SKM-1 treated with dmso at 0.1 percent for 144 hours (cell line): ENCODE measurements at regions not wholly inside any gene's neighbourhood (a gene's known extent, or its start where the extent isn't known, plus 50 kb on each side); places are given as distances from the start of the nearest gene placed in this dataset.
"Not testable (repeated sequence)": the region's sequence is repeated elsewhere in the genome, so short reads cannot be mapped to it uniquely, and the experiment has no call there.

Source experiments
- DNase-seq: peaks from one replicate; lab custom pipeline; 2025; ENCODE audit not compliant: unreplicated experiment; lab: John Stamatoyannopoulos, UW

- no peak for DNase-seq
Measured at GRCh38 chr12:38384816-38385378, 68.3 kb downstream of the ALG10B start.

DNA sequence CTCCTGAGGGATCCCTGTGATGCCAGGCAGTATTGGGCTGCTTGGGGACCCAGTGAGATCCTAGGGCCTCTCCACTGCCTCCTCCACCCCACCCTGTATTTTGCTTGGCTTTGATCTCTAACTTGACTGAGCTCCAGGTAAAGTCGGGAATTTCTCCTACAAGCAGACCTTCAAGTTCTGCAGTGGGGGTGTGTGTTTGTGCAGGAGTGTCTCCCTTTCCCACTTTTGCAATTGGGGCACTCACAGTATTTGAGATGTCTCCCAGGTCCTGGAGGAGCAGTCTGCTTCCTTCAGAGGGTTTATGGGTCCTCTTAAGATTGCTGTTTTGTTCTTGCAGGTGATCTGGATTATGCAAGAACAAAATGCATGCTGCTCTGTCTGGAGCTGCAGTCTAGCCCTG, 68.9 kb downstream of the ALG10B start:
- no peak for DNase-seq

GRCh38 chr12:38386205-38386985, 69.8 kb downstream of the ALG10B start:
- no peak for DNase-seq

- no peak for DNase-seq
Measured at GRCh38 chr12:38389614-38390013, 73.0 kb downstream of the ALG10B start.

DNA sequence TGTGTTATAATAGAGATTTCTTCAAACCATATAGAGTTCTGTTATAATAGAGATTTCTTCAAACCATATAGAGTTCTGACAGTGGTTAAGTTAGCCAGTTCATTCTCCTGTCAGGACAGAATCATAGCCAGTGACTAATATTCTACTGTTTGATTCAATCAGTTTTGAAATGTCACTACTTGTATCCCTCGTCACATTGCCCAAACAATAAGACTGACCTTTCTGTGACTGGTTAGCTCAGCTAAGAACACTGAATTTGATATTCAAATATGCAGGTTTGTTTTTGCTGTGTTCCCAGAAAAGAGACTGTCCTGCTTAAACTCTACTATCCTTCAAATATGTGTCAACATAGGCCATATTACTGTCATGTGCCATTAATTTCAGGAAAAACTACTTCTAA, 74.4 kb downstream of the ALG10B start:
- no peak for DNase-seq

- DNase-seq, result peak; percentile 48
Measured at GRCh38 chr12:38392554-38393144, 76.1 kb downstream of the ALG10B start.

DNA sequence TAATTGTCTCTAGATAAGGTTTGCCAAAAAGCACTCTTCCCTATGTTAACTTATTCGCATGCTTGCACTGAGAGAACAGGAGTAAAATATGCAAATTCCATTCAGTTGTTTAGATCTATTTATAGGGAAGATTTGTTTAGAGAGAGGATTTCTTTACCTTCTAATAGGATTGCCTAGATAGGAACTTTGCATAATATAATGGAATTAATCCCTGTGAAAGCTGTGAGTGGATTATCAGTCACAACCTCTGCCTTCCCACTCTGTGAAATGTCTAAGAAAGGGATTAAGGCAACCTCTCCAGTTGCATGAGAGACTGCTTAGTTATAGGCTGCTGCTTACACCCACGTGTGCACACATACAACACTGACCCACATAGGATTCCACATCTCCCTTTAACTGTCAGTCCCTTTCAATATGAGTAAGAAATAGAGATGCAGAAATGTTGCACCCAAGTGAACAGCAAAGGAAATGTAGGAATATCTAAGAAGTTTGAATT, 83.2 kb downstream of the ALG10B start:
- no peak for DNase-seq

DNA sequence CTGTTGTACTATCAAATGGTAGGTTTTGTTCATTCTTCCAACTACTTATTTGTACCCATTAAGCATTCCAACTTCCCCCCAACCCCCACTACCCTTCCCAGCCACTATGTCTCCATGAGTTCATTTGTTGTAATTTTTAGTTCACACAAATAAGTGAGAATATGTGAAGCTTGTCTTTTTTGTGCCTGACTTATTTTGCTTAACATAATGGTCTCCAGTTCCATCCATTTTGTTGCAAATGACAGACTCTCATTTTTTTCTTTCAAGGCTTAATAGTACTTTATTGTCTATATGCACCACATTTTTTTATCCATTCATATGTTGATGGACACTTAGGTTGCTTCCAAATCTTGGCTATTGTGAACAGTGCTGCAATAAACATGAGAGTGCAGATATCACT, 86.2 kb downstream of the ALG10B start:
- DNase-seq, result no peak

DNA sequence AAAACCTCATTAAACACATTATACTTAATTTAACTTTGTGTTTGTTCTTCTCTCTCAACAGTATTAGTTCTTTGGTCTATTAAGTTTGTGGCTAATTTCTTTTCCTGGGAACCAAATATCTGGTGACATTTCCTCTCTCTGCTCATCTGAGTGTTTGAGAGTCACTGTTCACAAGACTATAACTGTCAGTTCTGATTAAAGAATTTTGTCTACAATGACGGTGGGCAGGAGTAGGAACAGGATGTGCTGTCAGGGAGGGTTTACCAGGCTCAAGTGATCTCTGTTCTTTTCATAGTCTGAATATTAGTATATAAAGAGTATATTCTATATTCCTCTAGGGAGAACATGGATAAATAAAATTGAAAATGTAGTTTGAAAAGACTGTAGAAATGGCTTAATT, 92.9 kb downstream of the ALG10B start:
- no peak for DNase-seq

DNA sequence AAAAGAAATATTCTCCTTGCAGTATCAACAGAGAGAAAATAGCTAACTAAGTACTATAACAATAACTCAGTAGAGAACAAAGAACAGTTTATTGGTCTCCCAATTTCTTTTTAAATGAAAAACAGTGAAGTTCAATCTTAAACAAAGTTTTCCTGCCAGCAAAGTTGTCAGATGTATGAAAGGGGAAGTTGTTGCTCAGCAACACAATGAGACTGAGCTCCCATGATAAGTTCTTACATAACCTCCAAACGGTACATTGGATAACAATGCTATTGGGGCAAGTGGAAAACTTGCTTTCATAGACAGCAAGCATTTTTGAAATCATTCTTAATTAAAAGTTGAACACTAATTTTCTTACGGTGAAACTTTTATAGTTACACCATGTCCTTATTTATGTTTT, 94.9 kb downstream of the ALG10B start:
- DNase-seq, result peak; percentile 15

GRCh38 chr12:38411946-38412345, 95.4 kb downstream of the ALG10B start:
- no peak for DNase-seq

DNA sequence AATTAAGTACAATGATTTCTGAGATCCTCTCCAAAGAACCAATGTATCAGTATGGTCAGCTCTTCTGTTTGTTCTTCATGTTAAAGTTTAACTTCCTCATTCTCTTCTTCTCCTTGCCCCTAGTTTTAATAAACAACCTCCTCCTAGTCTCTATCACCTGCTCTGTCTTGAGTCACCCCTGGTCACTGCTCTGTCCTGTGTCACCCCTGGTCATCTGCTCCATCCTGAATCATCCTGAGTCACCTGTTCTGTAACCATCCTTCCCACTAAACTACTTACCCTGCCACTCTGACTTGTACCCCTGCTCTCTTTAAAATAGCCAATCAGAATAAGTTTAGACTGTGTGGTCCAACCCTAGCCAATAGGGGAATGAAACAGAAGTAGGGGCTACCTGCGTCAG, 100.5 kb downstream of the ALG10B start:
- no peak for DNase-seq

DNA sequence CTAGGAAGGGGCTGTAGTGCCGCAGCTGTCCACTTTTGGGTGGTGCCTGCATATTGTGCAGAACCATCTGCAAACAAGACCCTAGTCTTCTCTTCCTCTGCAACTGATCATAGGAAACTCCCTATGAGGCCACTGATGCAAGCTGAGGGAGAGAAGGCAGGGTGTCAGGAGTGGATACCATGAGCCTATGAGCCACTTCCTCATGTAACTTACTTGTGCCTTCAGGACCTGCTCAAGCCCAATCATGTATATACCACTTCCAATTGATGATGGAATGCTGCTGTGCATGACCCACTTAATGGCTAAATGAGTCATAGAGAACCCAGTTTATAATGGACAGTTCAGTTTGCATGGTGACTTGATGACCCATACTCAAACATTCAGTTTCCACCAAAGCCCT, 107.9 kb downstream of the ALG10B start:
- DNase-seq, result no peak

- no peak for DNase-seq
Measured at GRCh38 chr12:38427442-38427841, 110.9 kb downstream of the ALG10B start.

DNA sequence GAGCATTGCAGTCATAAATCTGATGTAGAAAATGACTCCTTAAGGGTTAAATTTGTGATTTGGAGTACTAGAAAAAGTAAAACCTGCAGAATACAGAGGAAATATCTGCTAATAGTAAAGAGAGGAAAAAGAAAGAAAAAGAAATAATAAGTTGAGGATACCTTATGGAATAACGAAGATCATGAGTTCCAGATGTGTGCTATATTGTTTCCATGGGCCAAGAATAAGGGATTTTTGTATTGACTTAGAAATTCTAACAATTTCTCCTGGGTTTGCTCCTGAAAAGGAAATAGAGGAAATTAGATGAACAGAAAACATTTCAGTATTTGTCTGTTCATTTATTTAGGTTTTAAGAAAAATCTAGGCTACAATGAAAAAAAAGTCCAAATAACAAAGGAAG, 115.3 kb downstream of the ALG10B start:
- DNase-seq, result no peak

DNA sequence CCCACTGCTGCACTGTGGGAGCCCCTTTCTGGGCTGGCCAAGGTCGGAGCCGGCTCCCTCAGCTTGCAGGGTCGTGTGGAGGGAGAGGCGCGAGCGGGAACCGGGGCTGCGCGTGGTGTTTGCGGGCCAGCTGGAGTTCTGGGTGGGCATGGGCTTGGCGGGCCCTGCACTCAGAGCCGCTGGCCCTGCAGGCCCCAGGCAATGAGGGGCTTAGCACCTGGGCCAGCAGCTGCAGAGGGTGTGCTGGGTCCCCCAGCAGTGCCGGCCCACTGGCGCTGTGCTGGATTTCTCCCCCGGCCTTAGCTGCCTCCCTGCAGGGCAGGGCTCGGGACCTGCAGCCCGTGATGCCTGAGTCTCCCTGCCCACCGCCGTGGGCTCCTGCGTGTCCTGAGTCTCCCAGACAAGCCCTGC, 125.3 kb downstream of the ALG10B start:
- not testable (repeated sequence) for DNase-seq

- DNase-seq, result no peak
Measured at GRCh38 chr12:38445040-38445439, 128.5 kb downstream of the ALG10B start.

DNA sequence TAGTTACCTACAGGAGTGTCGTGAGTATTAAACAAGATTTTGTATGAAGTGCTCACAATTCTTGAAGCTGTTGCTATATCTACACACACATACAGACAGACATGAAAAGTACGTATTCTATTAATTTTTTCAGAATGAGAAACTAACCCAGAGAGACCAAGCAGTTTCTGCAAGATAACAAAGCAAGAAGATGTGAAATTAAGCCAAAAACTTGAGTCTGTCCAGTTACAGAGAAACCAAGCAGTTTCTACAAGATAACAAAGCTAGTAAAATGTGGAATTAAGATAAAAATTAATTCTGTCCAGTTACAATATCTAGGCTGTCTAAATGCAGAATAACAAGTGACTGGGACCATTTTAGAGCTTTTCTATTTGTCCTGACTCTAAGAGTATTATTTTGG, 132.4 kb downstream of the ALG10B start:
- DNase-seq, result no peak

DNA sequence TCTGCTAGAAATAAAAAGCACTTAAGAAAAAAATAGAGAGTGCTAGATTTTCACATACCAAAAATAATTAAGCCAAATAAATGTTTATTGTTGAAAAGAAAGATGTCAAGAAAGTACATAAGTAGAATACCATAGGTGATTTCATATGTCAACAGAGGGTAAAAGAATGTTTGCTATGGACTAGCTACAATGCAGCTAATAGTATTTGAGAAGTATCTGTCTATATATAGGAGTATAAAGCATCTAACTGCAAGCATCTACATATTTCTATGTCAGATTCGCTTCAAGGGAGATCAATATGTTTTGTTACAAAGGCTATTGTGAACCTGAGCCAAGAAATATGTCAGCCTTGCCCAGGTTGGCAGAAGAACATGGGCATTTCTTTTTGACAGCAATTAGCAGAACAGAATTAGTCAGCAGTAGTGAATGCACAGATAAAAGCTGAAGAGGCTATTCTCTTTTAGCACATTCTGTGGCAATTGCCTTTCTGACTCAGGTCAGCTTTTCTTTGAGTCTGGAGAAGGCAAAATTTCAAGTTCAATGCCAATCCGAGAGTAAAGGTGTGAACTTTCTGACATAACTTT, 140.1 kb downstream of the ALG10B start:
- no peak for DNase-seq

DNA sequence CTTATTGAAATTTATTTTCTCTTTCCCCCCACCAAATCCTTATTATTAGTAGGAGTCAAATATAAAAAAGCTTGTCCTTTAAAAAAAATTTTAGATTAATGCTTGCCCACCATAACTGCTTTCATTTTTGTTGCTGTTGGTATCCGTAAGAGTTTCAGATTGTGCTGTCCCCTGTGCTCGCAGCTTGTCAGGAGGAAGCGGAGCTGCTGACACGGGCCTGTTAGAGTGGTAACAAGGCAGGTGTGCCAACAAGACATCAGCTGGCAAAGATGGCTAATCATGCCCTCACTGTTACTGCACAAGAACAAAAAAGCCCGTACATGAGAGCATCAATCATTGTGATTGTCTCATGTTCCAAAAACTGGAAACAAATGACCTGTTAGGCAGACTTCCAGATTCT, 148.4 kb downstream of the ALG10B start:
- no peak for DNase-seq

- no peak for DNase-seq
Measured at GRCh38 chr12:38469715-38470114, 153.1 kb downstream of the ALG10B start.
